ENCODE measurements at regions not wholly inside any gene's neighbourhood (a gene's known extent, or its start where the extent isn't known, plus 50 kb on each side); places are given as distances from the start of the nearest gene placed in this dataset.

DNA sequence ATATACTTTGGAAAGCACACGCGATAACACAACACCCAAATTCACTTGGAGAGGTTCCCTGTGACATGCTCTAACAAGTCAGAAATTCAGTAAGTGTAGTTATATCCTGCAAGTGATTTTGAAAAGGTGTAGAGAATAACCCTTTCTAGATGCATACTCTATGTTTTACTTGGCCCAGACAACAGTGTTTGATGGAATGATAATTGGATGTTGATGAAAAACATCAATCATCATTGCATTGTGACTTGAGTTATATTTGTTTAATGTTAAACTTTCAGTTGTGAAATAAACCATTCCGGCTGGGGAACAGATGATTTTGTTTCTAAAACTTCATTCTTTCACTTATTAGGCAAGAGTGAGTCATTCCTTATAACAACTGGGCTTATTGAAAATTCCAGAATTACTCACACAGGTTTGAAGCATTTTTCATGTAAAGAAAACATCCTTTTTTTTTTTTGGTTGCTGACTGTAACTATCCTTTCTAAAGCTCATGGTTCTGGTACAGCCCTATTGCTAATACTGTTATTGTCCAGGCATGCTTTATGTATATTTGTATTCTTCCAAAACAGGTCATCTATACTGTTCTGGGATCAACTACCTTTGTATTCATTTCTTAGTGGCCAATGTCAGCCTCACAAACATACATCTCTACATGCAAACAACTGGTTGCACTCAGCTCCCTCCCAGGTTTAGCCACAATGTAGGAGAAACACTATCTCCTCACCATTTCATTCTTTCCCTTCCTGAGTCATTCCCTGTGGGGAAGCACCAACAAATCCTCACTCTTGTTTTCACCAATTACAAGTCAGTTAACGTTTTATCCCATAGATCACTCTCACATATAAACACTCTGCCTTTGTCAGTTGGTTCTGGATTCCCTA is 121.2 kb upstream of the LRIG3 start:
- no peak for TF ChIP-seq POLR2AphosphoS5 (IDR thresholded peaks at IDR 0.05; ENCODE audit: low read depth, low read length)
- no peak for TF ChIP-seq POLR2A (IDR thresholded peaks at IDR 0.05; ENCODE audit: low read depth, low read length)
- no peak for TF ChIP-seq TAF1 (IDR thresholded peaks at IDR 0.05; ENCODE audit: low read depth, low read length)
- TF ChIP-seq SPI1 (IDR thresholded peaks at IDR 0.05; ENCODE audit: low read depth, low read length) = no peak
